Activated CD8-positive, alpha-beta T cell treated with anti-CD3 and anti-CD28 coated beads, Interleukin-2, amount 10 ng/mL, durations not matched to agents 7 days and 5 days (primary cell): ENCODE measurements at regions not wholly inside any gene's neighbourhood (a gene's known extent, or its start where the extent isn't known, plus 50 kb on each side); places are given as distances from the start of the nearest gene placed in this dataset.
"Not testable (repeated sequence)": the region's sequence is repeated elsewhere in the genome, so short reads cannot be mapped to it uniquely, and the experiment has no call there.

Experiments
- ATAC-seq: fragments of 150-1000 bp; cut with Tn5 transposase; one replicate; pipeline ENCODE4 v1.10.0; 2021; ENCODE audit warnings: moderate library complexity
- CTCF ChIA-PET: fragments of 350-600 bp; sonication (Branson Sonifier 250); formaldehyde crosslinking; loops from one replicate; lab custom pipeline; 2021; ENCODE audit warnings: antibody characterized with exemption; lab: Charles Lee
- POLR2A ChIA-PET: fragments of 350-600 bp; sonication (Branson Sonifier 250); formaldehyde crosslinking; loops from one replicate; lab custom pipeline; 2021; ENCODE audit warnings: antibody characterized with exemption; lab: Charles Lee
- DNase-seq: peaks from one replicate; pipeline ENCODE4 v3.0.0-alpha.2; 2020
- H3K27ac Mint-ChIP-seq: one replicate; pipeline ENCODE4 v1.8.0; 2021; ENCODE audit warnings: mild to moderate bottlenecking, mixed read lengths
- H3K27me3 Mint-ChIP-seq: one replicate; pipeline ENCODE4 v1.8.0; 2021; ENCODE audit warnings: low read depth, mixed read lengths
- H3K36me3 Mint-ChIP-seq: one replicate; pipeline ENCODE4 v1.8.0; 2021; ENCODE audit warnings: low read depth, mixed read lengths
- H3K4me1 Mint-ChIP-seq: one replicate; pipeline ENCODE4 v1.8.0; 2021; ENCODE audit warnings: low read depth, mixed read lengths
- H3K4me3 Mint-ChIP-seq: one replicate; pipeline ENCODE4 v1.8.0; 2021; ENCODE audit warnings: mild to moderate bottlenecking, mixed read lengths
- H3K9me3 Mint-ChIP-seq: one replicate; pipeline ENCODE4 v1.8.0; 2022; ENCODE audit warnings: mixed read lengths; ENCODE audit not compliant: insufficient read depth

GRCh38 chr5:42090162-42090561 lies 165.1 kb downstream of the FBXO4 start:
- H3K27me3 Mint-ChIP-seq, result no peaks in the 10 kb centered on the region
- POLR2A ChIA-PET, result no interaction called here
- H3K4me1 Mint-ChIP-seq, result no peaks in the 10 kb centered on the region
- ATAC-seq (no peak), DNase-seq (no peak)
- CTCF ChIA-PET, result no interaction called here
- H3K9me3 Mint-ChIP-seq, result no peaks in the 10 kb centered on the region
- no peaks in the 10 kb centered on the region for H3K36me3 Mint-ChIP-seq
- no peak overlapping the region for H3K4me3 Mint-ChIP-seq
- no peak overlapping the region for H3K27ac Mint-ChIP-seq

DNA sequence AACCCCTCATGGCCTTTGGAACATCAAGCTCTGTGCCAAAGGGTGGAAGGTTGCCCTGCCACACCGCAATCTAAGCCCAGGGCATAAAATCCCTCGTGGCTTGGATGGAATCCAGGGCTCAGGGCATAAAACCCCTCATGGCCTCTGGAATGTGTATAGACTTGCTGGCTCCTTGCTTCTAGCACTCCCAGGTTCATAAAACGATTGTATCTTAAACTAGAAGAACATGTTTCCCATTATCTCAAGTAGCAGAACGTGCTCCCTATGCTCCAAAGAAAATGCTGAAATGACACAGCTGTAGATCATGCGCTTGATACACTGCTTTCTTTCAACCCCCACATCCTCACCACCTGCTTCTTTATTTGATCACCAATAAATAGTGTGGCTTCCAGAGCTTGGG lies 174.8 kb downstream of the FBXO4 start:
- CTCF ChIA-PET, POLR2A ChIA-PET, DNase-seq, ATAC-seq, H3K4me3 Mint-ChIP-seq, H3K36me3 Mint-ChIP-seq, H3K27me3 Mint-ChIP-seq, H3K4me1 Mint-ChIP-seq, H3K27ac Mint-ChIP-seq: not testable (repeated sequence)
- H3K9me3 Mint-ChIP-seq, result peaks cover 12% of the 10 kb centered on the region

- DNase-seq (no peak), ATAC-seq (no peak)
- Mint-ChIP-seq H3K4me3 (no peak overlapping the region), H3K27ac (no peak overlapping the region), H3K9me3 (peaks cover 4% of the 10 kb centered on the region), H3K36me3 (no peaks in the 10 kb centered on the region), H3K27me3 (no peaks in the 10 kb centered on the region), H3K4me1 (no peaks in the 10 kb centered on the region)
- CTCF ChIA-PET, result no interaction called here
- POLR2A ChIA-PET, result no interaction called here
Observed at GRCh38 chr5:42108468-42108867, 183.4 kb downstream of the FBXO4 start.

DNA sequence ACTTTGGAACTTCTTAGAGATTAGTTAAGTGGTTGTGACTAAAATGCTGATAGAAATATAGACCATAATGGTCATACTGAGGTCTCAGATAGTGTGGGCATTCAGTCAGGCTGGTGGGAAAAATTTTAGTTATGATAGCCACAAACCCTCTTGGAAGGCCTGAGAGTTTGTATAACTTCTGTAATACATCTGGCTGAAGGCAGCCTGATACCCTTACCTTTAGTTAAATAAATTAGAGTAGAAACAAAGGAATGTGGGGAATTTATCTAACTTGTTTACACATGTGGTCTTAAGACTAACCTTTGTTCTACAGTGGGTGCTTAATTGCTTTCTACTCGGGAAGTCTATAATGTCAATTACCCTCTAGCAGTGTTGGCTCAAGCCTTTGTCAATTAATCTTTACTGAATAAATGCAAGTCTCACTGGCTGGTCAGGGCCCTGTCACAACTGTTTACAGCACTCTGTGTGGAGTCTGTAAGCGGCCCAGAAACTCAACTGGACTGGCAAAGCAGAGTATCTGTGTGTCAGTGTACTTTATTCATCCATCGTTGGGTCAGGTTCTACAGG lies 184.0 kb downstream of the FBXO4 start:
- ChIA-PET POLR2A (no interaction called here), CTCF (no interaction called here)
- Mint-ChIP-seq H3K4me3 (no peak overlapping the region), H3K27ac (no peak overlapping the region), H3K36me3 (no peaks in the 10 kb centered on the region), H3K4me1 (no peaks in the 10 kb centered on the region), H3K27me3 (no peaks in the 10 kb centered on the region), H3K9me3 (peaks cover 4% of the 10 kb centered on the region)
- DNase-seq, result no peak
- no peak for ATAC-seq

DNA sequence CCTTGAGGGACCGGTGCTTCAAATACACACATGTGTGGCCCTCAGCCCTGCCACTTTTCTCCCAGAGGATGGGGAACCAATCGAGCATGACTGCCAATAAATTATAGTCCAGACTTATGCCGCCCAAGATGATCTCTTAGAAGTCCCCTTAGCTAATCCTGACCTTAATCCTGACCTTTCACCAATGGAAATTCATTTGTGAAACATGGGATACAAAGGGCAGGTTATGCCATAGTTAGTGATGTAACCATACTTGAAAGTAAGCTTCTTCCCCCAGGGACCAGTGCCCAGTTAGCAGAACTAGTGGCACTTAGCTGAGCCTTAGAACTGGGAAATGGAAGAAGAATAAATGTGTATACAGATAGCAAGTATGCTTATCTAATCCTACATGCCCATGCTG lies 190.6 kb downstream of the FBXO4 start:
- POLR2A ChIA-PET, H3K36me3 Mint-ChIP-seq, H3K9me3 Mint-ChIP-seq, CTCF ChIA-PET, H3K27ac Mint-ChIP-seq, H3K4me1 Mint-ChIP-seq, DNase-seq, ATAC-seq, H3K27me3 Mint-ChIP-seq, H3K4me3 Mint-ChIP-seq: not testable (repeated sequence)

- ATAC-seq (no peak), DNase-seq (no peak)
- ChIA-PET CTCF (no interaction called here), POLR2A (no interaction called here)
- no peak overlapping the region for H3K4me3 Mint-ChIP-seq
- H3K9me3 Mint-ChIP-seq, result no peaks in the 10 kb centered on the region
- H3K27ac Mint-ChIP-seq, result no peak overlapping the region
- no peaks in the 10 kb centered on the region for H3K27me3 Mint-ChIP-seq
- H3K36me3 Mint-ChIP-seq, result no peaks in the 10 kb centered on the region
- no peaks in the 10 kb centered on the region for H3K4me1 Mint-ChIP-seq
Observed at GRCh38 chr5:42120070-42120469, 195.0 kb downstream of the FBXO4 start.

GRCh38 chr5:42121401-42121800 lies 196.3 kb downstream of the FBXO4 start:
- ChIA-PET CTCF (interaction anchor here (0.9 kb wide), 1 partner anchor 64 kb away, joined by 3 read pairs; no protein-coding TSS in a partner anchor), POLR2A (no interaction called here)
- ATAC-seq, result no peak
- Mint-ChIP-seq H3K9me3 (no peaks in the 10 kb centered on the region), H3K4me1 (no peaks in the 10 kb centered on the region), H3K4me3 (no peak overlapping the region), H3K36me3 (no peaks in the 10 kb centered on the region), H3K27ac (no peak overlapping the region), H3K27me3 (no peaks in the 10 kb centered on the region)
- no peak for DNase-seq

- POLR2A ChIA-PET, result no interaction called here
- no peaks in the 10 kb centered on the region for H3K36me3 Mint-ChIP-seq
- CTCF ChIA-PET, result no interaction called here
- H3K4me3 Mint-ChIP-seq, result no peak overlapping the region
- DNase-seq, result no peak
- no peak for ATAC-seq
- H3K27me3 Mint-ChIP-seq, result peaks cover 3% of the 10 kb centered on the region
- no peak overlapping the region for H3K27ac Mint-ChIP-seq
- H3K9me3 Mint-ChIP-seq, result no peaks in the 10 kb centered on the region
- H3K4me1 Mint-ChIP-seq, result no peaks in the 10 kb centered on the region
Observed at GRCh38 chr5:42131081-42131480, 206.0 kb downstream of the FBXO4 start.

DNA sequence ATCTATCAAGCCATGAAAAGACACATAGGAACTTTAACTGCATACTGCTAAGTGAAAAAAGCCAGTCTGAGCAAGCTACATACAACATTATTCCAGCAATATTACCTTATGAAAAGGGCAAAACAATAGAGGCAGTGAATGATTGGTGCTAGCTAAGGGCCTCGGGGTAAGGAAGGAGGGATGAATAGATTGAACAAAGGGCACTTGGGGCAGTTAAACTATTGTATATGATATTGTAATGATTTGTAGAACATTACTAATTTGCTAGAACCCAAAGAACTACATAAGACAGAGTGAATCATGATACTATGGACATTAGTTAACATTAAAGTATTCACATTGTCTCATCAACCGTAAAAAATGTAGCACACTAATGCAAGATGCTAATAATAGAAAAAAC lies 218.3 kb downstream of the FBXO4 start:
- ChIA-PET CTCF (no interaction called here), POLR2A (no interaction called here)
- ATAC-seq, result no peak
- H3K4me1 Mint-ChIP-seq, result no peaks in the 10 kb centered on the region
- no peak overlapping the region for H3K27ac Mint-ChIP-seq
- H3K27me3 Mint-ChIP-seq, result no peaks in the 10 kb centered on the region
- H3K36me3 Mint-ChIP-seq, result no peaks in the 10 kb centered on the region
- DNase-seq, result no peak
- H3K9me3 Mint-ChIP-seq, result peaks cover 2% of the 10 kb centered on the region
- no peak overlapping the region for H3K4me3 Mint-ChIP-seq

GRCh38 chr5:42148813-42149212 lies 223.7 kb downstream of the FBXO4 start:
- no peak for DNase-seq
- Mint-ChIP-seq H3K9me3 (peaks cover 16% of the 10 kb centered on the region), H3K4me3 (no peak overlapping the region), H3K27me3 (no peaks in the 10 kb centered on the region), H3K27ac (no peak overlapping the region), H3K36me3 (no peaks in the 10 kb centered on the region), H3K4me1 (no peaks in the 10 kb centered on the region)
- ATAC-seq, result no peak
- ChIA-PET CTCF (no interaction called here), POLR2A (no interaction called here)

GRCh38 chr5:42157215-42157614 lies 232.1 kb downstream of the FBXO4 start:
- CTCF ChIA-PET, result no interaction called here
- no peak overlapping the region for H3K27ac Mint-ChIP-seq
- H3K27me3 Mint-ChIP-seq, result no peaks in the 10 kb centered on the region
- DNase-seq, result no peak
- H3K4me1 Mint-ChIP-seq, result no peaks in the 10 kb centered on the region
- POLR2A ChIA-PET, result no interaction called here
- H3K36me3 Mint-ChIP-seq, result no peaks in the 10 kb centered on the region
- H3K4me3 Mint-ChIP-seq, result no peak overlapping the region
- no peak for ATAC-seq
- H3K9me3 Mint-ChIP-seq, result no peaks in the 10 kb centered on the region

DNA sequence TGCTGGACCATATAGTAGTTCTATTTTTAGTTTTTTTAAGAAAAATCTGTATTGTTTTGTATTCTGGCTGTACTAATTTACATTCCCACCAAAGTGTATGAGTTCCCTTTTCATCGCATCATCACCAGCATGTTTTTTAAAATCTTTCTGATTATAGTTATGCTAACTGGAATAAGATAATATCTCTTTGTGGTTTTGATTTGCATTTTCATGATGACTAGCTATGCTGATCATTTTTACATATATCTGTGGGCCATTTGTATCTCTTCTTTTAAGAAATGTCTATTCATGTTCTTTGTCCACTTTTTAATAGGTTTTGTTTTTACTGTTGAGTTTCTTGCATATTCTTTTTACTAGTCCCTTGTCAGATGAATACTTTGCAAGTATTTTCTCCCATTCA lies 238.0 kb downstream of the FBXO4 start:
- ATAC-seq, result no peak
- Mint-ChIP-seq H3K9me3 (no peaks in the 10 kb centered on the region), H3K27ac (no peak overlapping the region), H3K36me3 (no peaks in the 10 kb centered on the region), H3K4me3 (no peak overlapping the region), H3K4me1 (no peaks in the 10 kb centered on the region), H3K27me3 (no peaks in the 10 kb centered on the region)
- CTCF ChIA-PET, result no interaction called here
- DNase-seq, result no peak
- POLR2A ChIA-PET, result no interaction called here

GRCh38 chr5:42168091-42168670 lies 243.1 kb downstream of the FBXO4 start:
- Mint-ChIP-seq H3K4me1 (no peaks in the 10 kb centered on the region), H3K9me3 (no peaks in the 10 kb centered on the region), H3K27me3 (no peaks in the 10 kb centered on the region), H3K36me3 (no peaks in the 10 kb centered on the region), H3K27ac (no peak overlapping the region), H3K4me3 (no peak overlapping the region)
- ATAC-seq, result no peak
- DNase-seq, result no peak
- POLR2A ChIA-PET, result no interaction called here
- CTCF ChIA-PET, result no interaction called here
